Naive thymus-derived CD4-positive, alpha-beta T cell (primary cell): ENCODE measurements at regions not wholly inside any gene's neighbourhood (a gene's known extent, or its start where the extent isn't known, plus 50 kb on each side); places are given as distances from the start of the nearest gene placed in this dataset.
A peak's percentile ranks its signal among the peaks of the same experiment; 100 is the strongest.

Experiments
- ATAC-seq: fragments of 150-1000 bp; cut with Tn5 transposase; 2 replicates; pipeline ENCODE4 v1.10.0; 2021; ENCODE audit warnings: mild to moderate bottlenecking, moderate library complexity
- CTCF ChIA-PET: fragments of 350-600 bp; sonication (Branson Sonifier 250); formaldehyde crosslinking; loops from one replicate; lab custom pipeline; 2021; ENCODE audit warnings: antibody characterized with exemption; lab: Charles Lee
- POLR2A ChIA-PET: fragments of 350-600 bp; sonication (Branson Sonifier 250); formaldehyde crosslinking; loops from one replicate; lab custom pipeline; 2021; ENCODE audit warnings: antibody characterized with exemption, inconsistent platforms; lab: Charles Lee
- DNase-seq, 9 donors: peaks; one replicate each; pipeline versions ENCODE4 v3.0.0 to v3.0.0-alpha.2; 2020 to 2022; ENCODE audit warnings: mixed read lengths in 1 of 9
- H3K27ac ChIP-seq: one replicate; pipeline ENCODE4 v1.7.0; 2013; ENCODE audit warnings: mild to moderate bottlenecking, low read depth, low read length, moderate library complexity
- H3K27me3 ChIP-seq, 2 donors: one replicate each; pipeline ENCODE4 v1.7.0; 2013; ENCODE audit warnings: low read length in 2 of 2, mild to moderate bottlenecking in 2 of 2, moderate library complexity in 2 of 2; ENCODE audit not compliant: control insufficient read depth in 2 of 2, insufficient read depth in 2 of 2
- H3K36me3 ChIP-seq, 3 experiments: 1 replicate in 2 of 3; 2 replicates in 1 of 3; pipeline ENCODE4 v1.7.0; 2013; ENCODE audit warnings: low read length in 3 of 3, mild to moderate bottlenecking in 3 of 3, moderate library complexity in 1 of 3; ENCODE audit not compliant: insufficient read depth in 3 of 3, control insufficient read depth in 2 of 3
- H3K4me1 ChIP-seq, 2 donors: one replicate each; pipeline ENCODE4 v1.7.0; 2013; ENCODE audit warnings: low read length in 2 of 2, mild to moderate bottlenecking in 2 of 2, moderate library complexity in 1 of 2; ENCODE audit not compliant: control insufficient read depth in 2 of 2, insufficient read depth in 2 of 2
- H3K4me3 ChIP-seq: 2 replicates; pipeline ENCODE4 v1.7.0; 2013; ENCODE audit warnings: mild to moderate bottlenecking, low read length
- H3K9me3 ChIP-seq, 3 experiments: 1 replicate in 2 of 3; 2 replicates in 1 of 3; pipeline ENCODE4 v1.7.0; 2013; ENCODE audit warnings: low read length in 3 of 3; ENCODE audit not compliant: control insufficient read depth in 2 of 3
- H3K27ac Mint-ChIP-seq, 9 donors: one replicate each; pipeline ENCODE4 v1.8.0; 2020 to 2022; ENCODE audit warnings: mixed read lengths in 9 of 9, mild to moderate bottlenecking in 8 of 9, moderate library complexity in 5 of 9, inconsistent platforms in 2 of 9
- H3K27me3 Mint-ChIP-seq, 5 donors: one replicate each; pipeline ENCODE4 v1.8.0; 2021 to 2022; ENCODE audit warnings: mixed read lengths in 5 of 5, mild to moderate bottlenecking in 1 of 5
- H3K36me3 Mint-ChIP-seq, 5 donors: one replicate each; pipeline ENCODE4 v1.8.0; 2020 to 2022; ENCODE audit warnings: mixed read lengths in 5 of 5, mild to moderate bottlenecking in 3 of 5, inconsistent platforms in 1 of 5
- H3K4me1 Mint-ChIP-seq, 7 donors: one replicate each; pipeline ENCODE4 v1.8.0; 2020 to 2022; ENCODE audit warnings: mixed read lengths in 7 of 7, mild to moderate bottlenecking in 3 of 7, inconsistent platforms in 1 of 7
- H3K4me3 Mint-ChIP-seq, 10 donors: one replicate each; pipeline ENCODE4 v1.8.0; 2020 to 2022; ENCODE audit warnings: mild to moderate bottlenecking in 10 of 10, mixed read lengths in 10 of 10, moderate library complexity in 6 of 10, inconsistent platforms in 2 of 10
- H3K9me3 Mint-ChIP-seq, 11 donors: one replicate each; pipeline ENCODE4 v1.8.0; 2020 to 2022; ENCODE audit warnings: mixed read lengths in 11 of 11, mild to moderate bottlenecking in 4 of 11, inconsistent platforms in 1 of 11, moderate library complexity in 1 of 11
- intact Hi-C, 2 donors: fragments of 100-400 bp; cut with micrococcal nuclease; formaldehyde crosslinking; loops; one replicate each; pipeline ENCODE4 v1.15.1; 2023

- Mint-ChIP-seq H3K4me3 (no peak overlapping the region), H3K36me3 (no peaks in the 10 kb centered on the region), H3K27me3 (peaks cover 0 to 28% (median 22%) of the 10 kb centered on the region in 5 donors), H3K27ac (no peak overlapping the region), H3K9me3 (peaks cover 0 to 2% (median 0%) of the 10 kb centered on the region in 11 donors), H3K4me1 (peaks cover 0 to 5% (median 0%) of the 10 kb centered on the region in 7 donors)
- DNase-seq = no peak
- intact Hi-C loops = no loop called here
- Histone ChIP-seq H3K27me3 (no peaks in the 10 kb centered on the region), H3K4me1 (no peaks in the 10 kb centered on the region), H3K9me3 (no peaks in the 10 kb centered on the region), H3K27ac (no peak overlapping the region), H3K4me3 (no peak overlapping the region), H3K36me3 (no peaks in the 10 kb centered on the region)
- ATAC-seq = no peak
- CTCF ChIA-PET = no interaction called here
- POLR2A ChIA-PET = interaction anchor here (0.7 kb wide), 1 partner anchor 119 kb away, joined by 3 read pairs; no protein-coding TSS in a partner anchor
Measured at GRCh38 chr12:127278351-127278750, 988.6 kb upstream of the TMEM132C start.

DNA sequence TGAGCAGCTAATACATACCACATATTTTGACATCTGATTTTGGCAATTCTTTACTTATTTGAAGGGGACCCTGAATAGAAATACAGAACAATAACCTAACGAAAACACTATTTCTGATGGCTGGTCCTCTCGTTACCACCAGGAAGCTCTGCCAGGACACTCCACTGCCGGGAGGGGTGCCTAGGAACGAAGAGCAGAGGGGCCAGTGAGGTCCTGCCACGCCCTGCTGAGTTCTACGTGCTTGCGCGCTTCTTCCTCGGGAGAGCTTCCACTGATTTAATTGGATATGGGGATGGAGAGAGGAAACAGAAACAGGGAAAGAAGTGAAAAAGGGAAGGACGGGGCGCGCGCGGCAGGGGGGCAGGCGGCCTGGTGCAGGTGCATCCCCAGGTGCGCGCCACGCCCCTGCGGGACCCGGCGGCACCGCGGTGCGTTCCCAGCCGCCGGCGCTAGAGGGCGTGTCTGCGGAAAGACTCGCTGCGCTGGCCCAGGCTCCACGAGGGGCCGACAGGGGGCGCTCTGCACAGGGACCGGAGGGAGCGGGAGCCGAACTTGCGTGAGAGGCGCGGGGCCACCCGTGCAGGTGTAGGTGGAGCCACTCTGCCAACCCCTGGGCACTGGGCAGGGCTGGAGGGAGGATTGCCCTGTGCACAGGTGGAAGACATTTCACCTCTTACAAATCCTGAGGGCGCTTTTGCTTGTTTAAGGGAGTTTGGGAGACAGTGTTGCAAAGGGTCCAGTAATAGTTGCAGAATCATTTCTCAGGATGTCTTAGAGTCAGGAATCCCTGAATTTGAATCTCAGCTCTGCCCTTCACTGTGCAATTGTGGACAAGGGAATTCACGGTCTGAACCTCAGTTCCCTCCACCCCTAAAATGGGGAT is 986.3 kb upstream of the TMEM132C start:
- Mint-ChIP-seq H3K36me3 (no peaks in the 10 kb centered on the region), H3K4me1 (peaks cover 0 to 9% (median 0%) of the 10 kb centered on the region in 7 donors), H3K27ac (no peak overlapping the region), H3K27me3 (peaks cover 0 to 19% (median 15%) of the 10 kb centered on the region in 5 donors), H3K4me3 (no peak overlapping the region), H3K9me3 (peaks cover 0 to 2% (median 0%) of the 10 kb centered on the region in 11 donors)
- ChIA-PET POLR2A (no interaction called here), CTCF (interaction anchor here (0.7 kb wide), 1 partner anchor 9 kb away, joined by 3 read pairs; no protein-coding TSS in a partner anchor)
- no peaks in the 10 kb centered on the region for H3K36me3 ChIP-seq
- H3K4me1 ChIP-seq = no peaks in the 10 kb centered on the region
- H3K9me3 ChIP-seq = no peaks in the 10 kb centered on the region
- H3K27ac ChIP-seq = no peak overlapping the region
- peak in 8 of 9 donors; percentile 9 to 84 (median 34) for DNase-seq
- no peaks in the 10 kb centered on the region for H3K27me3 ChIP-seq
- peak; percentile 81 for ATAC-seq
- H3K4me3 ChIP-seq = no peak overlapping the region
- intact Hi-C loops = loop anchor here in 1 of 2 donors (1.0 to 5.0 kb wide), 3 partner anchors 114 to 787 kb away; no protein-coding TSS in a partner anchor

DNA sequence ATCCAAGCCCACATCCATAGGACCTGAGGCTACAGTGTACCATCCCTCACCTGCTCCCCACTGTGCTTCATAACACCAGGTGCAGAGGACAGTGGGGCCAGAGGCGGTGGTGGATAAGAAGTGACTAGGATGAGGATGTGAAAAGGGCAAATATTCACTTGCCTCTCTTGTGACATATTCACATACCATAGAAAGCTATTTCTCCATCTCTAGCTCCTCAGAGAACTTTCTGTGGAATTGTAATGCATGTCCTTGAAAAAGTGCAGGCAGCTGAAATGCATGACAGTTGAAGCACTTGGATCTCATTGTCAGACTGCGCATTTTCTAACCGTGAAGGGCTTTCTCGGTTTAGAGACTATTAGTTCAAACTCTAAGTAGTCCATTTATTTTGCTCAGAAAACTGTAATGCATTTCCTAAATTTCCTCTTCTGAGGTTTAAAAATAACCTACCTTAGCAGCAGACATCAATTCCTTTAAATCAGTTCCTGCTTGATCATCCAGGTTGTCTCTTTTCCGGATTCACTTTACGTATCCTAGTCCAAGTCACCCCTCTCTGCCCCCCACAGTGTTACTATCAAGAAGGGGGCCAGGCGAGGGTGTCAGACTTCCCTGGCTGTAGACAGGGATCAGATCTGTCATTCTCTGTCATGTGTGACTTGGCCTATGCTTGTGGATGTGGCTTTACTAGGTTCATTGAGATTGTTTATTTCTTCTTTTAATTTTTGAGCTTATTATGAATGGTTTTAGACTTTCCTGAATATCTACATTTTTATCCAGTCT is 984.0 kb upstream of the TMEM132C start:
- H3K4me3 ChIP-seq = no peak overlapping the region
- no peak for ATAC-seq
- no peaks in the 10 kb centered on the region for H3K36me3 ChIP-seq
- intact Hi-C loops = loop anchor here in 1 of 2 donors (1.0 to 5.0 kb wide), 2 partner anchors 394 to 784 kb away; no protein-coding TSS in a partner anchor
- Mint-ChIP-seq H3K4me3 (no peak overlapping the region), H3K36me3 (no peaks in the 10 kb centered on the region), H3K27ac (no peak overlapping the region), H3K27me3 (peaks cover 0 to 11% (median 8%) of the 10 kb centered on the region in 5 donors), H3K4me1 (peaks cover 0 to 6% (median 0%) of the 10 kb centered on the region in 7 donors), H3K9me3 (peaks cover 0 to 2% (median 0%) of the 10 kb centered on the region in 11 donors)
- no peak overlapping the region for H3K27ac ChIP-seq
- H3K4me1 ChIP-seq = no peaks in the 10 kb centered on the region
- DNase-seq = no peak
- H3K9me3 ChIP-seq = no peaks in the 10 kb centered on the region
- H3K27me3 ChIP-seq = no peaks in the 10 kb centered on the region
- POLR2A ChIA-PET = no interaction called here
- CTCF ChIA-PET = no interaction called here

DNA sequence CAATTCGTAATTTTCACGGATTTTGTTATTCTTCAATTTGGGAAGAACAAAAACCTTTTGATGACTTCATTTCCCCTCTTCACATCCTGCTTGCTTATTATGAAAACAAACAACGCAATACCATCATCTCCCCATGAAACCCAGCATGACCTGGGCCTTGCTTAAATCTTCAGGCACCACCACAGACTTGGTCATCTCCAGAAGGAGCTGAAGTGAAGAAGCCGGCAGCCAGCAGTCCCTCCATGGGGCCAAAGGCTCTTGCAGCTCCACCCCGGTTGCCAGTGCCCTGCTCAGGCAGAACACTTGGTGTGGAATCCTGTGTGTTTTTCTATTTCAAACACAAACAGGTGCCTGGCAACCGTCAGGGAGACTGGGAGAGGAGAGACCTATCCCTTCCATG is 982.9 kb upstream of the TMEM132C start:
- CTCF ChIA-PET = no interaction called here
- POLR2A ChIA-PET = no interaction called here
- DNase-seq = no peak
- Histone ChIP-seq H3K9me3 (no peaks in the 10 kb centered on the region), H3K27ac (no peak overlapping the region), H3K36me3 (no peaks in the 10 kb centered on the region), H3K4me1 (no peaks in the 10 kb centered on the region), H3K27me3 (no peaks in the 10 kb centered on the region), H3K4me3 (no peak overlapping the region)
- Mint-ChIP-seq H3K4me1 (peaks cover 0 to 6% (median 0%) of the 10 kb centered on the region in 7 donors), H3K4me3 (no peak overlapping the region), H3K36me3 (no peaks in the 10 kb centered on the region), H3K27me3 (peaks cover 0 to 10% (median 7%) of the 10 kb centered on the region in 5 donors), H3K27ac (no peak overlapping the region), H3K9me3 (peaks cover 0 to 2% (median 0%) of the 10 kb centered on the region in 11 donors)
- intact Hi-C loops = loop anchor here in 1 of 2 donors (5.0 kb wide), 1 partner anchor 783 kb away; no protein-coding TSS in a partner anchor
- ATAC-seq = no peak

GRCh38 chr12:127284870-127285431 is 982.0 kb upstream of the TMEM132C start:
- intact Hi-C loops = loop anchor here in 1 of 2 donors (5.0 kb wide), 1 partner anchor 782 kb away; no protein-coding TSS in a partner anchor
- no peak overlapping the region for H3K4me3 ChIP-seq
- Mint-ChIP-seq H3K4me3 (no peak overlapping the region), H3K27ac (no peak overlapping the region), H3K27me3 (peaks cover 0 to 10% (median 5%) of the 10 kb centered on the region in 5 donors), H3K36me3 (no peaks in the 10 kb centered on the region), H3K9me3 (peaks cover 0 to 2% (median 0%) of the 10 kb centered on the region in 11 donors), H3K4me1 (peaks cover 0 to 6% (median 0%) of the 10 kb centered on the region in 7 donors)
- H3K9me3 ChIP-seq = no peaks in the 10 kb centered on the region
- no peaks in the 10 kb centered on the region for H3K36me3 ChIP-seq
- DNase-seq (no peak), ATAC-seq (no peak)
- CTCF ChIA-PET = interaction anchor here (0.6 kb wide), 1 partner anchor 27 kb away, joined by 3 read pairs; no protein-coding TSS in a partner anchor
- H3K27me3 ChIP-seq = no peaks in the 10 kb centered on the region
- POLR2A ChIA-PET = no interaction called here
- H3K27ac ChIP-seq = no peak overlapping the region
- H3K4me1 ChIP-seq = no peaks in the 10 kb centered on the region

DNA sequence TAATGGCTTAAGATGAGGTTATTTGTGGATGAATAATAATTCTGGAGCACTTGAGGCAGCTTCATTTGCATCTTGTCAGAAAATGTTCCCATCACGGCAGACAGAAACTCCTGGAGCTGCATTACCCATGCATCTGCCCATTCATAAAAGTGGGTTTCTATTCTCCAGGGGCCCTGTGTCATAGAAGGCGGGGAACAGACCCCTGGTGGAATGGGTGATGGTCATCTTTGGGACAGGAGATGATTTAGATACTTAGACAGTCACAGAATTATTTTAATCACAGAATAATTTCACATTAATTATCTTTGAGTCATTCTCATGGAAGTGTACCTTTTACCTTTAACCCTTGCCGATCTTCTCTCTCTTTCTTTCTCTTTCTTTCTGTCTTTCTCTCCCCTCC is 980.7 kb upstream of the TMEM132C start:
- intact Hi-C loops = no loop called here
- no peak overlapping the region for H3K4me3 ChIP-seq
- Mint-ChIP-seq H3K9me3 (peaks cover 0 to 2% (median 0%) of the 10 kb centered on the region in 11 donors), H3K27ac (no peak overlapping the region), H3K4me3 (no peak overlapping the region), H3K27me3 (peaks cover 0 to 5% (median 0%) of the 10 kb centered on the region in 5 donors), H3K36me3 (no peaks in the 10 kb centered on the region), H3K4me1 (peaks cover 0 to 5% (median 0%) of the 10 kb centered on the region in 7 donors)
- no peaks in the 10 kb centered on the region for H3K9me3 ChIP-seq
- ChIA-PET POLR2A (no interaction called here), CTCF (no interaction called here)
- no peaks in the 10 kb centered on the region for H3K4me1 ChIP-seq
- no peaks in the 10 kb centered on the region for H3K27me3 ChIP-seq
- DNase-seq (no peak), ATAC-seq (no peak)
- no peaks in the 10 kb centered on the region for H3K36me3 ChIP-seq
- H3K27ac ChIP-seq = no peak overlapping the region
